ENCODE measurements at regions not wholly inside any gene's neighbourhood (a gene's known extent, or its start where the extent isn't known, plus 50 kb on each side); places are given as distances from the start of the nearest gene placed in this dataset.

DNA sequence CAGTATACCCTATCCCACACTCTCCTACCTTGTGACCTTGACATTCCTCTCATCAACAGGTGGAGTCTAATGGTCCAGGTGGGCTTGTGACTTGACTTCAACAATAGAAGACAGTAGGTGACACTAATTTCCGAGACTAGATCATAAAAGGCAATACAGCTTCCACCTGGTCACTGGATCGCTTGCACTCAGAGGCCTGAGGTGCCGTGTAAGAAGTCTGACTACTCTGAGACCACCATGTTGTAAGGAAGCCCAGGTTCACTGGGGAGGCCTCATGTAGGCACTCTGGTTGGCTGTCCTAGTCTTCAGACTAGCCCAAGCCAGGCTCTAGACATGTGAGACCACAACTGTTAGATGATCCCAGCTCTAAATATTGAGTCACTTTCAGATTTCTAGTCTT lies 370.4 kb downstream of the MID1IP1 start:
- DNase-seq (ENCODE audit: low read depth in 2 of 2): no peak

DNA sequence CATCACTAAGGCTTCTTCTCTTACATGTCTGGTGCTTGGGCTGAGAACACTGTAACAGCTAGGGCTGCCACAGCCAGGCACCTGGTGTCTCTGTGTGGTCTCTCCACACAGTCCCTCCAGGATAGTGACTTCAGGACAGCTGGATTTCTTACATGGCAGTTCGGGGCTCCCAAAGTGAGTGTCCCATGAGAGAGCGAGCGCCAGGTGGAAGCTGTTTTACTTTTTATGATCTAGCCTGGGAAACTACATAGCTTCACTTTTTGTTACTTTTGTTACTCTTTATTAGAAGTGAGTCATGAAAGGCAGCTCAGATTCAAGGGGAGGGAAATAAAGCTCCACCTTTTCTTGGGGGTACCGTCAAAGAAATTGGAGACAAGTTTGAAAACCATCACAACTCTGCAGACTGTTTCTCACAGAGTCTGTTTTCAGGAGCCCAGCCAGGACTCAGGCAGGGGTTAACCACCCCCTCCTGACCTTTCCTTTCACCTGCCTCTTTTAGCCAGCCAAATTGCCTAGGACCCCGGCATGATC lies 373.0 kb downstream of the MID1IP1 start:
- no peak for DNase-seq (ENCODE audit: low read depth in 2 of 2)

DNA sequence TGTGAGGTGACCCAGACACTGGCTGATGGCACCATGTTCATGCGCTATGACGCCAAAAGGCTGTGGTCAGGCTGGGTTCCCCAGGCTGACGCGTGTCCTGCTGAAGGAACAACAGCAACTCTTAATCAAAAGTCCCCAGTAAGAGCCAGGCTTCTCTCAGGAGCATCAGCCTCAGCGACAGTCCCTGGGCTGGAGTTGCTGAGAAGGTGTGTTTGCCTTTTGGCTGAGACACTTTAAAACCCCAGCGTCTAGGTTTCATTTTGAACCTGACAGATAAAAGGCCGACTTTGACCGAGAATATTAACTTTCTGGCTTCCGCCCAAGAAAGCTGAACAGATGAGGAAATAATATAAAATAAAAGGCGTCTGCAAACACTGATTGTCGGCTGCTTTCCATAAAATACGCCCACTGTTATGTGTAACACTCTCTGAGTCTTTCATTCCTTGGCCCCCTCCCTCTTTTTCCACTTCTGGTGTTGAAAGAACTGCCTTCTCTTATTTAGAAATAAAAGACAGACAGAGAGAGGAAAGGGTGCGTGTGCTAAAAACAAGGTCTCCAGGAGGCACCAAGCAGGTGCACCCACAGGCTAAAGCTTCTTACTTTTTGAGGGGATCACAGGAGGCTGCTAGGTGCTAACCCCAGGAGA lies 373.6 kb downstream of the MID1IP1 start:
- DNase-seq (ENCODE audit: low read depth in 2 of 2): no peak

DNA sequence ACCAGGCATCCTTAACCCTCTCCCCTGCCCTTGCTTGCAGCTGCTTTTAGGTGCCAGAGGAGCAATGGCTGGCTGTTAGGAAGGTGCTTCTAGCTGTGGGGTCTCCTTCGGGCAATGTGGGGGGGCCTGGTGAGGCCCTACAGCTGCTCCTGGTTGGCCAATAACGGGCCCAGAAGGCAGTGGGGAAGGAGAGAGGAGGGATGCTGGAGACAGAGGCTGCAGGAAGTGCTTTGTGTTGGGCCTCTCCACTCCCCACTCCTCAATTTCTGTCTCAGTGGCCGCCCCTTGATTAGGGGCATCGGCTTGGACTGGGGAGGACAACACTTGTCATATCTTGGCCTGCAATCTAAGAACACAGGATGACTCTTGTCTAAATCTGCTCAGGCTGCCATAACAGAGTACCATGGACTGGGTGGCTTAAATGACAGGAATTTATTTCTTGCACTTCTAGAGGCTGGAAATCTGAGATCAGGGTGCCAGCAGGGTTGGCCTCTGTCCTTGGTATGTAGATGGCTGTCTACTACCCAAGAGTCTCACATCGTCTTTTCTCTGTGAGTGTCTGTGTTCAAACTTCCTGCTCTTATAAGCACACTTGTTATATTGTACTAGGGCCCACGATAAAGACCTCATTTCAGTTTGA lies 374.3 kb downstream of the MID1IP1 start:
- DNase-seq (ENCODE audit: low read depth in 2 of 2): no peak

DNA sequence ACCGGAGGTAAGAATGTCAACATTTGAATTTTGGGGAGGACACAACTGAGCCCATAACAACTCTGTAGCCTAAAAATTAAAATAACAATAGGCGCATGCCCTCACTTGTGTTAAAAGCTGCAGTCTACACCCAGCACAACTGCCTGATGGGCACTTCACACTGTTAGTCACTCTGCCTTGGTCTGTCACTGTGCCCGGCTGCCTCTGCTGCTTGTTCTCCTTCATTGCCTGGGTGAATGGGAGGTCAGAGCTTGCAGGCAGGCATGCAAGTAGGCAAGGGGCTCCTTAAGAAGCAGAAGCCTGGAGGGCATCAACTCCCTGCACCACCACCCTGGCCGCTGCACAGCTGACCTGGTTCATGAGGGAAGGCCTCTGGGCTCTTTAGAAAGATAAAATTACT lies 374.8 kb downstream of the MID1IP1 start:
- DNase-seq (ENCODE audit: low read depth in 2 of 2): no peak

DNA sequence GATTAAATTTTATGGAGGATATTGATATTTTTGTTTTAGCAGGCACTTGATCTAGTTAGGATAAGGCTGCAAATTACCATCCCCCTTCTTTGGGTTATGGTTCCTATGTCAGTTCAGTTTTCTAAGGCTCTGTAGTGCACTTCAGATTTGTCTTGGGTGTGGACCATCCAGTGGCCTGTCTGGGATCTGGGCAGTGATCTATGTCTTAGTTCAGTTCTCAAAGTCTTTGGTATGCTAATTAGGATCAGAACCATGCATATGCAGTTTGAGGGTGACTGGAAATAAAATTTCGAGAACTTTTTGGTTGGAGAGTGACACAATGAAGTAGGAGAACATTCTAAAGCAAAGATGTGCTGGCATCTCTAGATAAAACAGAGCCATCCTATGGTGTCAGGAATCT lies 388.2 kb downstream of the MID1IP1 start:
- no peak for DNase-seq (ENCODE audit: low read depth in 2 of 2)

DNA sequence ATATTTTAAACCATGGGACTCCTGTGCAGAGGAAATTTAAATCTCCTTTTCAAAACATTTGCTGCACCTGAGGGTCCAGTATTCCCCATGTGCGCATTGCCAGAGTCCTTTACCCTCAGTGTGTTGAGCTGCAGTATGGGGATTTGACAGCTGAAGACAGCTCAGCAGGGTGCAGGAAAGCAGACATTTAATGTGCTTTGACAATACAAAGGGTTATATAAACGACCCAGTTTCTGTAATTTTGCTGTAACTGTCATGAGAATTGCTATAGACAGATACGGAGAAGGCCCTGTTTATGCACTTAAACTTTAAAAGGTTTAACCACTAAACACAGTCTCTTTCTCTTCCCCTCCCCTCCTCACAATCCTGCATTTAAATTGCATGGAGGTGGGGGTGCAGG lies 393.4 kb downstream of the MID1IP1 start:
- DNase-seq (ENCODE audit: low read depth in 2 of 2): no peak

DNA sequence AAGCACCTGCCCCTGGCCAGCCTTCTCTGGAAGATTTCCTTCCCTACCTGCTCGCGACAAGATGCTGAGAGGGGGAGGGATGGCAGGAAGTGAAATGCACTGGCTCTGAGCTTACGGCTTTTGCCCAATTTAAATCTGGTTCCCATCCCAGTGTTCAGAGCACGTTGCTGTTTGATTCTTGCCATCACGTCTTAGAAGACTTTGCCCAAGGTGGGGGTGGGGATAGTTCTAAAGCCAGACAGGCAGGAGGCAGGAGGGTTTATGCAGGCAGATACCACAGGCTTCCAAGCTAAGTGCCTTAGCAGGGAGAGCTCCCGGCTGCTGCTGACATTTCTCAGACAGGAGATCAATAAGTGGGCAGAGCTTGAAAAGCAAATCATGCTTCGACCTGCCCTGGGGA lies 393.9 kb downstream of the MID1IP1 start:
- DNase-seq (ENCODE audit: low read depth in 2 of 2): no peak

DNA sequence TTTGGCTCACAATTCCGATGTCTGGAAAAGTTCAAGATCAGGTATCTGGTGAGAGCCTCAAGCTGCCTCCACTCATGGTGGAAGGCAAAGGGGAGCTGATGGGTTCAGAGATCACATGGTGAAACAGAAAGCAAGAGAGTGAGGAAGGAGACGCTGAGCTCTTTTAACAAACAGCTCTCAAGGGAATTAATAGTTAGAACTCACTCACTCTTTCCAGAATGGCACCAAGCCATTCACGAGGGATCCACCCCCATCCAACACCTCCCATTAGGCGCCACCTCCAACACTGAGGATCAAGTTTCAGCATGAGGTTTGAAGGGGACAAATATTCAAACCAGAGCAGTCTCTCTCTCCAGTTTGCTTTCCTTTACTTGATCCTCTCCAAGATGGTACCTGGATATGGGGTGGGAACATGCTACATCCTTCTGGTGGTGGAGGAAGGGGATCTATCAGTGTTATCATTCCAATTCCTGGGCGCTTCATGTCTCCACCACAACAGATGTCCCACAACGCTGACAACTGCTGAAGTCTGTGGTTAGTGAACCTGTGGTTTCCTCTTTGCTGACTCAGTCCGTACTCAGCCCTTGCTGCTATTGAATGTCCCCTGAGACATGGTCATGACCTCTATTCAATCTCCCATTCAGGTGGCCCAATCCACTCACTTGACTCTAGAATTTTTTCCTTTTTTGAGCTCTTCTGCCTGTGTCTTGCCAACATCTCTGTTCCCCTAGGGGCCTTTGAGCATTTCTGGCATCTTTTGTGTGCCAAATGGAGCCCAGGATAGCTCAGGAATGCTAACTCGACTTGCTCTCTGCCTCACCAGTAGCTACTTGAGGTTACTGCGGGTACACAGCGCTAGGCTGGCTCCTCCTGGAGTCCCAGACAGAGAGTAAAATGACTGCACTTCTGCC lies 395.2 kb downstream of the MID1IP1 start:
- DNase-seq (ENCODE audit: low read depth in 2 of 2): no peak

DNA sequence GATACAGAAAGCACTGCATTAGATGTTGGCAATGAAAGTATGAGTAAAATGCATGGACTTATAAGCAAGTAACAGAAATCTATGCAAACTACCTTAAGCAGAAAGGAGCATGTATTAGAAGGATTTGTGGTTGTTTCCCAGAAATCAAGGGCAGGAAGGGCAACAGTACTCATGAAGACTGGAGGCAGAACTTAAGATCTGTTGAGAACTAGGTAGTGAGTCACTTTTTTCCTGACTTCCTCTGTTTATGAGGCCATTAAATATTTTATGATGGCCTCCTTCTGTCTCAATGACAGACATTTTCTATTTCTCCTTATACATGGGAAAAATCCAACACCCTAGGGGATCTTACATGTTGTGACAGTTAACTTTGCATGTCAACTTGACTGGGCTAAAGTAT lies 398.2 kb downstream of the MID1IP1 start:
- DNase-seq (ENCODE audit: low read depth in 2 of 2): no peak

DNA sequence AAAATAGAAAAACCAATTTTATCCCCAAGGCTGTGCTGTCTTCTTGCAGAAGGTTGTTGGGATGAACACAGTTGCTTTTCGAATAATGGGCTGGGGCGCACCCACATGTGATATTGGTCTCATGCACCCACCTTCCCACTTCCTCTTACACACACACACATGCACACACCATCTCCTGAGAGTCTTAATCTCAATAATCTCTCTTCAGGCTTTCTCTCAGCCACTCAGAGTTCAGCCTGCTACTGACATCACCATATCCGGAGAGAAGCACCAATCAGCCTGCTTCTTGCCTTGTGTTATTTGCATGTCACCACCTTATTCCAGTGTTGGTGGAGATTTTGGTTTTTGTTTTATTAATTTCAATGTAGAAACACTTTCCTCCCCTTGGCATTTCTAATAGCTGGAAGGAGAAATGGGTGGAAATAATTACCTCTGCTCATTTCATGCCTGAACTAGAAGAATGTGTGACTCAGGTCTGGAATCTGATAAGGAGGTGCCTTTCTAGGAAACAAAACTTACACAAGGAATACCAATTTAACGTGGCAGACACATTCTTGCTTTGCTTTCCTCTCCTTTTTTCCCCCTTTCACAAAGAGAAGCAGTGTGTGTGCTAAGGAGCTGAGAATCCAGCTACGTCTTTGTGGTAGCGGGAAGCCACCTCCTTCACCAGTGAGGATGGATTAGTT lies 400.2 kb downstream of the MID1IP1 start:
- DNase-seq (ENCODE audit: low read depth in 2 of 2): no peak

DNA sequence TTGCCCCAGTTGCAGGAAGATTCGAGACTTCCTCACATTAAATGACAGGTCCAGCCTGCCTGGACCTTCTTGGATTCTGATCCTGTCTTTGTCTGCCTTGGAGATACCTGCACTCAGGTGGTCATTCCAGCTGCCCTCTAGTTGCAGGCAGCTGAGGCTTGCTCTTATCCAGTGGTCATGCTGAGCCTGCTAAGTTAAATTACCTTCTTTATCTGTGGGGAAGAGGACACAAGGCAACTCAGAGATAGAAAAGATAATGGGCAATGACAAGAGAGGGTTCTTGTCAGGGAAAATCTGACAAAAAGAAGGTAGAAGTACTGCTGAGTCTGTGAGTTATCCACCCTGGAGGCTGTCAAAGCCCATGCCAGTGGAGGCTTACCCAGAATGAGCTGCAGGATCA lies 401.4 kb downstream of the MID1IP1 start:
- DNase-seq (ENCODE audit: low read depth in 2 of 2): no peak

DNA sequence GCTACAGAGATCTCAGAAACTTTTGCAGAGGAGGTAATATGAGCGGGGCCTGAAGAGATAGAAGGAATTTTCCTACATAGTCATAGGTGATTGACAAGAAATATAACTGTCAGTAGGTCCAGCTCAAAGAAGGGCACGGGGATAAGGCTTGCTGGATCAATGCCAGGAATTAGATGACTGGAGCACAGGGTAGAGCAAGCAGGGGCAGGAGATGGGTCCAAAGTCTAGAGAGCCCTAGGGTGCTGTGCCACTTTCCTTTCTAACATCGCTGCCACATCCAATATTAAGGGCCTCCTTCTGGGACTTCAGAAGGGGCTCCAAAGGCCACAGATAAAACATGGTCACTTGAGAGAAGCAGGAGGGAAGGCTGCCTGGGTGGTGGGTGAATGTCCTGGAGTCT lies 402.2 kb downstream of the MID1IP1 start:
- DNase-seq (ENCODE audit: low read depth in 2 of 2): no peak

DNA sequence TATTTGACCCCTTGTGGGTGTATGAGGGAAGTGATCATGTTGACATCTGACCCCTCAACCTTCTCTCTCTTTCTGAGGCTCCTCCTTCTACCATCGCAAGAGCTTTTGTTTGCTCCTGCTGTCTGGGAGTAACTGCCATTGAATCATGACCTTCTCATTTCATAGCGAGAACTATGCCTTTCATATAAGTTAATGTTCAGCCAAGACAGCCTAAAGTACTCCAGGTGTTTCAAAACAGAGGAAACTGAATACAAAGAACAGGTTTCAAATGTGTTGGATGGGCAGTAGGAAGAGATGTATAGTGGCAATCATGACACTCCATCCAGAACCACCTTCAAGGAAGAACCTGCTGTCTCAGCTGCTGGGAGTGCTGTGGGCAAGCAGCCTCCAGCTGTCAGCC lies 403.1 kb downstream of the MID1IP1 start:
- no peak for DNase-seq (ENCODE audit: low read depth in 2 of 2)

DNA sequence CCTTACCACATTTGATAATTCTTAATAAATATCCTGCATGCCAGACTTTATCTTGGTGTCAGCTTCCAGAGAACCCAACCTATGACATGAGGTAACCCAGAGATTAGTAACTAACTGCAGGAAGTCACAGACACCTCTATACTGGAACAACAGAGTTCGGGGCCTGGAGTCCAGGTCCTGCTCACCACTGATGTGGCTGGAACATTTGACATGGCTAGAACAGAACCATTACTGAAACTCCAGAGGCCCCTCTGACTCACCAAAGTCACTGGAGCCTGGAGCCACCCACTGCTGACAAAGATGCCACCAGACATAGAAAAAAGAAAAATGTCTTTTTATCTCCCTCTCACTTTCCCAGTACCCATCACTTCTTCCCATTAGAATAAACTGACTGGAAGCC lies 403.7 kb downstream of the MID1IP1 start:
- DNase-seq (ENCODE audit: low read depth in 2 of 2): peak; percentile 27 to 34

DNA sequence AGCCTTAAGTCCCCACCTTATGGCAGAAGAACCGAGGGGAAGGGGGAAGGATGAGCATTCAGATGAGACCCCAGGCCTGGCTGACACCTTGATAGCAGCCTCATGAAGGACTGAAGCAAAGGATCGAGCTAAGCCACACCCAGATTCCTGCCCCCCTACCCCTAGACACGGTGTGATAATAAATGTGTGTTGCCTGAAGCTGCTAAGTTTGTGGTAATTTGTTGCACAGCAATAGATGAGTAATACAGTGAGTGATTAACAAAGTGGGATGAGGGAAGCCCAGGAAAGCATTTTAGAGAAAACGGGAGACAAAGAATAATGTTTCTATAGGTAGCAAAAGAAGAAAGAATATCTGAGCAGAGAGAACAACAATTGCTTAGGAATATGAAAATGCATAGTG lies 404.2 kb downstream of the MID1IP1 start:
- no peak for DNase-seq (ENCODE audit: low read depth in 2 of 2)

DNA sequence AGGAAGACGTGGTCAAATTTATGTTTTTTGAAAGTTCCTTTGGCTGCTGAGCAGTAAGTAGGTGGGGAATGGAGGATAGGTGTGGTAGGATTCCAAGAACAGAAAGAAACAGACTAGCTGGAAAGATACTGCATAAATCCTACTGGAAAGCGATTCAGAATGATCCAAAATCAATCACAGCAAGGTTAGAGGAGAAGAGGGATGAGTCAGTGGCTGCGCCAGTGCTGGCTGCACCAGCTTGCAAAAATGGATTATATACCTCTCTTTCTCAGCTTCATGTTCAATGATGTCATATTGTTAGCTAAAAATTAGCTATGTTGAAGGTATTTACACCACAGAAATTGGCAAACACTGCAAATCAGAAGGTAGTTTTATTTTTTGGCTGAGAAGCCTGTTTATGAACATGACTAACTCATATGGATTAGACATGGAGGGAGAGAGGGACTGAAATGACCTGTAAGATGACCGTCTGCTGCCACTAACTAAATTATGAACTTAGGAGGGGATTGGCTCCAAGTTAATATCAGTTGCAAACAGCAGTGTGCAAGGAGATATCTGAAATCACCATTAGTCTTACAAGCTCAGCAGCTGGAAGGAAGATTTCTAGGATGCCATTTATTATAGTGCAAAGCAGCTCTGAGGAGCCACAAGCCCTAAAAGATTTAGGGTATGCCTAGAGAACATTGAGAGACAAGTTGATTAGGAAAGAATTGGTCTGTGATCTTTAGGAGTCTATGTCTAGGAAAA lies 405.3 kb downstream of the MID1IP1 start:
- no peak for DNase-seq (ENCODE audit: low read depth in 2 of 2)

DNA sequence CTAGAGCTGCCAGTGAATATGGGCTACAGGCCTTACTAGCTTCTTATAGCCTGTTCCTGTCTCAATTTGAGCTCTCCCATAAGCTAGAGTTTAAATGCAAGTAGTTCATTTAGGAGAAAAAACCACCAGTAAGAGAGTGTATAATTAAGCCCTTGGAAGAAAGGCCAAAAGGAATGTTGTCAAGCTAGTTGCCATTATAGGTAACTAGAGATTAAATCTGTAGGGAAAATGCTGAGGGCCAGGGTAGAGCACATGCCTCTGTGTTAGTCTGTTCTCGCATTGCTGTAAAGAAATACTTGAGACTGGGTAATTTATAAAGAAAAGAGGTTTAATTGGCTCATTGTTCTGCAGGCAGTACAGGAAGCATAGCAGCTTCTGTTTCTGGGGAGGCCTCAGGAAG lies 410.2 kb downstream of the MID1IP1 start:
- no peak for DNase-seq (ENCODE audit: low read depth in 2 of 2)

DNA sequence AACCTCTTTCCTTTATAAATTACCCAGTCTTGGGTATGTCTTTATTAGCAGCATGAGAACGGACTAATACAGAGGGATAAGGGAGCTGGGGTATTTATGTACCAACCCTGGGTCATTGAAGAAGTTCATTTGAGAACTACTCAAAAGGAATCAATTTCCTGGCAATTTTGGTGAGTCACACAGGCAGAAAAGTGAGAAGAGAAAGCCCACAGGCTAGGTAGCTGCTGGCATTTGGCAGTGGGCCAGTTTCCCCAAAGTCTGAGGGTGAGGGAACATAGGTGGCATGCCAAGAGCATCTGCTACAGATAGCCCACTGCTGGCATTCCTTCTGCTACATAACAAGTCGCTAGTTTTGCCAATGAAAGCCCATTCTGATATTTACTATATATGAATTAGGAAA lies 411.2 kb downstream of the MID1IP1 start:
- peak; percentile 29 to 35 for DNase-seq (ENCODE audit: low read depth in 2 of 2)

DNA sequence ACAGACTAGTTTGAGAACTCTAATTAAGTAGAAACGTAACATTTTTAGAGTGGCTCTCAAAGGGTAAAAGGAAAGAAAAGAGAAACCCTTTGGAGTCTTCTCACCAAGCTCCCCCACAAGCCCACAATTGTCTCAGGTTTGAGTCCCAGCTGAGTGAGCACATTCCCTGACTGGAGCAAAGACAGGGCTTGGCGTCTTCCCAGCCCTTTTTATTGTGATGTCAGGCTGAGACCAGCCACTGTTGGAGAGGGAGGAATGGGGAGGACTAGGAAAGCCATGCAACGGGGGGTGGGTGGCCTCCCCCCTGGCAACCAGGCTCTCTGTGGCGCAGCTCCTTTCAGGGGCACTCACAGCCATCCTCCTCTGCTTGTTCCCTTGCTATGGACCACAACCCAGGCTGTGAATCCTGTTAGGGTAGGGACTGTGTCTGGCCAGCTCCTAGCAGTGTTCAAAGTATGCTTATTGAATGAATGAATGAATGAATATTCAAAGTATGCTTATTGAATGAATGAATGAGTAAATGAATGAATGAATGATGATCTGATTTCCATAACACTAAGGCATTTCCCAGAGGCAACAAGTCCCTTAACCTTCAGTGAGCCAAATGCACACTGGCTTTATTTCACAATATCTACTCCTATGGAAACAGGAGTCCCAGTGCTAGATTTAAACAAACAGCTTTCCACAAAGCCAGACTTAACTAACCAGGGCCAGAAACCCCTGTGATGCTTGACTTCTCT lies 413.3 kb downstream of the MID1IP1 start:
- no peak for DNase-seq (ENCODE audit: low read depth in 2 of 2)

DNA sequence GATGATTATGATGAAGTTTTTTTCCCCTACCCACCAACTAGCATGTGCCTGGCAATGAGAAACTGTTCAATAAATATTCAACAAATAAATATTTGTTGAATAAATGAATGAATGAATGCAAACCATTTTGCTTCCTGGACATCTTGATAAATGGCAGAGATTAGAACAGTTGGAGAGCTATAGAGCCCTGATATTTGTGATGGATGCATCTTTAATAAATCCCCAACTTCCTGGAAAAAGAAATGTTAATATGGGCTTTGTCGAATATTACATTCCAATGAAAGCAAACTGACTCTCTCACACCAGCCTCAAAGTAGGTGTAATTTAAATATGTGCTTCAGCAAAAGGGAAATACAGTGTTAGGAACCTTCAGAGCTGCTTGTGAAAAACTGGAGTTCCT lies 419.7 kb downstream of the MID1IP1 start:
- DNase-seq (ENCODE audit: low read depth in 2 of 2): no peak

Data from activated CD4-positive, alpha-beta T cell treated with anti-CD3 and anti-CD28 coated beads for 24 hours (primary cell).